ENCODE measurements at regions not wholly inside any gene's neighbourhood (a gene's known extent, or its start where the extent isn't known, plus 50 kb on each side); places are given as distances from the start of the nearest gene placed in this dataset.

DNA sequence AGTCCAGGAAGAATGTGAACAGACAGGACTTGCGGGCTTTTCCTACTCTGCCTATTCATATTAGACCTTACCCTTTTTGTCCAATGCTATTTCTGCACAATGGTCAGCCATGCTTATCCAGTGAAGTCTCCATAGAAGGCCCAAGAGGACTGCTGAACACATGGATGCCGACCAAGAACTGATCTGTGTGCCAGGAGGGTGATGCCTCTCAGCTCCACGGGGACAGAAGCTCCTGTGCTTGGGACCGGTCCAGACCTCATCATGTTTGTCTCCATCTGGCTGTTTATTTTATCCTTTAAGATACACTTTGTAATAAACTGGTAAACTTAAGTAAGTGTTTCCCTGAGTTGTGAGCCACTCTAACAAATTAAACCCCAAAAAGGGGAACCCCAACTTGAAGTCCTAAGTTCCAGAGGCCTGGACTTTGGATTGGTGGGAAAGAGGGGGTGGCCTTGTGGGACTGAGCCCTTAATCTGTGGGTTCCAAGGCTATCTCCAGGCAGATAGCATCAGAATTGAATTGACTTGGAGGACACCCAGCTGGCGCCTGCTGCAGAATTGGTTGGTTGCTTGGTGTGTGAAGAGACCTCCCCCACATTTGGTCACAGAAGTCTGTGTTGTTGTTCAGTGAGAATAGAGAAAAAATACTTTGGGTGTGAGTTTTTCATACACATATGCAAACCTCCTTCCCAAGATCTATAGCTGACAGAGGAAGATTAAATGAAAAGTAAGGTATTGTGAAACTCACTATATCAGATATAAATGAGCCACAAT is 57.9 kb upstream of the ANKH start:
- TF ChIP-seq GTF2F1 (IDR thresholded peaks at IDR 0.05; ENCODE audit: borderline replicate concordance, low read depth, low read length) (no peak), RBBP5 (IDR thresholded peaks at IDR 0.05; ENCODE audit: borderline replicate concordance, low read depth, low read length) (no peak), NRF1 (IDR thresholded peaks at IDR 0.05; ENCODE audit: low read depth, low read length) (no peak), RXRA (IDR thresholded peaks at IDR 0.05; ENCODE audit: insufficient read depth, low read depth, low read length) (no peak)
- Histone ChIP-seq H2BK5ac (ENCODE audit: low read depth, low read length) (no peak overlapping the region), H4K91ac (replicated peaks; ENCODE audit: insufficient read length, low read length) (no peak overlapping the region), H3K23ac (ENCODE audit: insufficient read length) (no peak overlapping the region), H3K4me3 (ENCODE audit: extremely low read depth in 1 of 4, insufficient read depth in 2 of 4, low read depth in 3 of 4, low read length in 4 of 4) (no peak overlapping the region), H3K36me3 (ENCODE audit: control insufficient read depth in 2 of 4, insufficient read depth in 4 of 4, low read length in 3 of 4) (no peaks in the 10 kb centered on the region), H3K79me2 (ENCODE audit: control insufficient read depth in 1 of 2, insufficient read depth in 2 of 2, low read length in 2 of 2) (no peaks in the 10 kb centered on the region), H2BK12ac (ENCODE audit: low read depth, low read length) (no peak overlapping the region), H3K4me2 (ENCODE audit: insufficient read depth in 1 of 2, low read depth in 2 of 2, low read length in 2 of 2) (no peak overlapping the region), H2AFZ (ENCODE audit: low read length) (no peak overlapping the region), H3K4me1 (replicated peaks in 1 of 4; ENCODE audit: control insufficient read depth in 3 of 4, insufficient read depth in 4 of 4, low read length in 3 of 4) (no peaks in the 10 kb centered on the region), H2BK15ac (ENCODE audit: low read length) (no peak overlapping the region), H3K23me2 (ENCODE audit: low read depth, low read length) (no peaks in the 10 kb centered on the region), H2AK5ac (ENCODE audit: low read depth, low read length) (no peak overlapping the region), H3K4ac (replicated peaks; ENCODE audit: insufficient read length, low read depth, low read length) (no peak overlapping the region), H3K56ac (replicated peaks; ENCODE audit: insufficient read length, low read depth, low read length) (no peak overlapping the region), H3K27me3 (replicated peaks in 1 of 4; ENCODE audit: control insufficient read depth in 3 of 4, extremely low read depth in 1 of 4, insufficient read depth in 3 of 4, low read length in 3 of 4) (no peaks in the 10 kb centered on the region), H3K14ac (ENCODE audit: insufficient read length) (no peak overlapping the region), H3K27ac (ENCODE audit: low read depth, low read length) (no peak overlapping the region), H4K8ac (ENCODE audit: extremely low read depth, insufficient read depth, low read length) (no peak overlapping the region), H3K79me1 (ENCODE audit: low read depth, low read length) (no peaks in the 10 kb centered on the region), H4K5ac (ENCODE audit: insufficient read length, low read depth, low read length) (no peak overlapping the region), H3K9ac (replicated peaks in 1 of 4; ENCODE audit: extremely low read depth in 1 of 4, low read depth in 3 of 4, low read length in 3 of 4) (no peak overlapping the region), H3K18ac (ENCODE audit: extremely low read depth, low read length) (no peak overlapping the region), H2BK120ac (replicated peaks; ENCODE audit: low read depth, low read length) (no peak overlapping the region), H4K20me1 (replicated peaks in 1 of 2; ENCODE audit: control insufficient read depth in 1 of 2, insufficient read depth in 2 of 2, low read length in 2 of 2) (no peaks in the 10 kb centered on the region), H2BK20ac (ENCODE audit: low read length) (no peak overlapping the region), H3K9me3 (ENCODE audit: insufficient read depth in 2 of 2, low read depth in 1 of 2, low read length in 1 of 2) (no peaks in the 10 kb centered on the region)
- ChIA-PET POLR2A (ENCODE audit: partially characterized antibody) (no interaction called here), CTCF (ENCODE audit: partially characterized antibody) (no interaction called here)
- DNase-seq (ENCODE audit: low read depth in 1 of 2, low spot score in 2 of 2) (no peak), FAIRE-seq (no peak)
- WGBS, 2 experiments (ENCODE audit: extremely low coverage in 1 of 2, insufficient coverage in 1 of 2, insufficient read length in 1 of 2, insufficient replicate concordance in 2 of 2, low coverage in 1 of 2, low lambda C conversion rate in 2 of 2, missing lambda C conversion rate in 1 of 2), result 89% methylated on average over 5 of the region's 5 CpGs; no CpG with 5 or more reads in 1 of the 2 experiments

All from H1 (cell line).